ENCODE measurements at regions not wholly inside any gene's neighbourhood (a gene's known extent, or its start where the extent isn't known, plus 50 kb on each side); places are given as distances from the start of the nearest gene placed in this dataset.

- Histone ChIP-seq H3K27me3 (no peaks in the 10 kb centered on the region), H3K9me3 (no peaks in the 10 kb centered on the region), H3K27ac (no peak overlapping the region), H3K36me3 (no peaks in the 10 kb centered on the region), H3K4me3 (no peak overlapping the region), H3K4me1 (peaks cover 0 to 11% (median 2%) of the 10 kb centered on the region in 4 donors)
- no peak for TF ChIP-seq POLR2A (IDR thresholded peaks at IDR 0.05)
- TF ChIP-seq CTCF (IDR thresholded peaks at IDR 0.05): no peak
- no peak for TF ChIP-seq EP300 (IDR thresholded peaks at IDR 0.05)
- 70 to 80% methylated on average over 1 of the region's 1 CpG for WGBS, 2 donors
- no peak for DNase-seq (ENCODE audit: low spot score in 2 of 2)
Observed at GRCh38 chr13:76556627-76557026, 329.6 kb downstream of the KCTD12 start.

GRCh38 chr13:76552807-76553206 is 333.4 kb downstream of the KCTD12 start:
- no peaks in the 10 kb centered on the region for H3K36me3 ChIP-seq

GRCh38 chr13:76552041-76552772 is 334.0 kb downstream of the KCTD12 start:
- peak in 1 of 2 donors; percentile 15 for TF ChIP-seq EP300 (IDR thresholded peaks at IDR 0.05)
- TF ChIP-seq POLR2A (IDR thresholded peaks at IDR 0.05): no peak
- Histone ChIP-seq H3K4me1 (peaks cover 0 to 5% (median 2%) of the 10 kb centered on the region in 4 donors), H3K36me3 (no peaks in the 10 kb centered on the region), H3K4me3 (no peak overlapping the region), H3K9me3 (no peaks in the 10 kb centered on the region), H3K27ac (peak overlapping the region in 1 of 4 donors; percentile 34), H3K27me3 (no peaks in the 10 kb centered on the region)
- WGBS, 2 donors: 36 to 41% methylated on average over 5 of the region's 5 CpGs
- no peak for DNase-seq (ENCODE audit: low spot score in 2 of 2)

More at GRCh38 chr13:76552807-76553206, 333.4 kb downstream of the KCTD12 start:
- H3K9me3 ChIP-seq: no peaks in the 10 kb centered on the region
- H3K27ac ChIP-seq: no peak overlapping the region
- no peaks in the 10 kb centered on the region for H3K27me3 ChIP-seq
- TF ChIP-seq CTCF (IDR thresholded peaks at IDR 0.05): no peak
- TF ChIP-seq EP300 (IDR thresholded peaks at IDR 0.05): no peak
- no peak for TF ChIP-seq POLR2A (IDR thresholded peaks at IDR 0.05)
- 83 to 89% methylated on average over 1 of the region's 1 CpG for WGBS, 2 donors
- no peak for DNase-seq (ENCODE audit: low spot score in 2 of 2)
- peaks cover 0 to 11% (median 2%) of the 10 kb centered on the region in 4 donors for H3K4me1 ChIP-seq
- no peak overlapping the region for H3K4me3 ChIP-seq

GRCh38 chr13:76542176-76542575 is 344.0 kb downstream of the KCTD12 start:
- TF ChIP-seq POLR2A (IDR thresholded peaks at IDR 0.05) (no peak), CTCF (IDR thresholded peaks at IDR 0.05) (no peak), EP300 (IDR thresholded peaks at IDR 0.05) (no peak)
- Histone ChIP-seq H3K27me3 (no peaks in the 10 kb centered on the region), H3K27ac (no peak overlapping the region), H3K4me3 (no peak overlapping the region), H3K36me3 (no peaks in the 10 kb centered on the region), H3K9me3 (no peaks in the 10 kb centered on the region), H3K4me1 (no peaks in the 10 kb centered on the region)
- 64 to 69% methylated on average over 4 of the region's 4 CpGs for WGBS, 2 donors
- no peak for DNase-seq (ENCODE audit: low spot score in 2 of 2)

GRCh38 chr13:76538004-76538403 is 348.2 kb downstream of the KCTD12 start:
- no peak for DNase-seq (ENCODE audit: low spot score in 2 of 2)
- Histone ChIP-seq H3K36me3 (no peaks in the 10 kb centered on the region), H3K9me3 (no peaks in the 10 kb centered on the region), H3K4me3 (no peak overlapping the region), H3K27ac (no peak overlapping the region), H3K27me3 (no peaks in the 10 kb centered on the region), H3K4me1 (no peaks in the 10 kb centered on the region)
- TF ChIP-seq EP300 (IDR thresholded peaks at IDR 0.05): no peak
- TF ChIP-seq POLR2A (IDR thresholded peaks at IDR 0.05): no peak
- TF ChIP-seq CTCF (IDR thresholded peaks at IDR 0.05): no peak
- WGBS, 2 donors: 66 to 83% methylated on average over 3 of the region's 3 CpGs

Data from tibial nerve (tissue), 4 donors.